IMR-90 (cell line): ENCODE measurements at regions not wholly inside any gene's neighbourhood (a gene's known extent, or its start where the extent isn't known, plus 50 kb on each side); places are given as distances from the start of the nearest gene placed in this dataset.
"Not testable (repeated sequence)": the region's sequence is repeated elsewhere in the genome, so short reads cannot be mapped to it uniquely, and the experiment has no call there.

Experiments used
- BHLHE40 ChIP-seq: fragments of 150-350 bp; IDR thresholded peaks from 2 replicates; pipeline ENCODE4 v1.6.1; 2016; ENCODE audit warnings: mild to moderate bottlenecking, low read depth, low read length
- CEBPB ChIP-seq: IDR thresholded peaks from 2 replicates; pipeline ENCODE4 v1.6.1; 2012; ENCODE audit warnings: low read depth, low read length, improper control_type of control experiment
- CHD1 ChIP-seq: IDR thresholded peaks from 2 replicates; pipeline ENCODE4 v1.6.1; 2012; ENCODE audit warnings: low read depth, low read length, improper control_type of control experiment
- FOS ChIP-seq: fragments of 150-350 bp; IDR thresholded peaks from 2 replicates; pipeline ENCODE4 v1.6.1; 2016; ENCODE audit warnings: low read depth, low read length
- MAFK ChIP-seq: IDR thresholded peaks from 2 replicates; pipeline ENCODE4 v1.6.1; 2012; ENCODE audit warnings: low read depth, low read length, improper control_type of control experiment
- MAZ ChIP-seq: IDR thresholded peaks from 2 replicates; pipeline ENCODE4 v1.6.1; 2012; ENCODE audit warnings: low read depth, mild to moderate bottlenecking, low read length, improper control_type of control experiment, moderate library complexity, borderline replicate concordance
- MXI1 ChIP-seq: IDR thresholded peaks from 2 replicates; pipeline ENCODE4 v1.6.1; 2012; ENCODE audit warnings: low read depth, mild to moderate bottlenecking, low read length, moderate library complexity, borderline replicate concordance
- POLR2A ChIP-seq: IDR thresholded peaks from 2 replicates; pipeline ENCODE4 v1.6.1; 2012; ENCODE audit warnings: mild to moderate bottlenecking, low read depth, low read length
- RCOR1 ChIP-seq: IDR thresholded peaks from 2 replicates; pipeline ENCODE4 v1.6.1; 2012; ENCODE audit warnings: mild to moderate bottlenecking, low read length, improper control_type of control experiment; ENCODE audit not compliant: insufficient replicate concordance
- RFX5 ChIP-seq: IDR thresholded peaks from 2 replicates; pipeline ENCODE4 v1.8.0; 2012; ENCODE audit warnings: low read depth, mild to moderate bottlenecking, low read length, moderate library complexity
- TF ChIP-seq, protein P1 (sequence below): conservative IDR thresholded peaks from 2 replicates; pipeline ENCODE4 v1.5.1; 2012; ENCODE audit warnings: mild to moderate bottlenecking, low read depth, low read length, improper control_type of control experiment
- TF ChIP-seq, protein P2 (sequence below): fragments of 150-350 bp; IDR thresholded peaks from 2 replicates; pipeline ENCODE4 v1.6.1; 2016; ENCODE audit warnings: low read depth, mild to moderate bottlenecking, low read length, moderate library complexity, borderline replicate concordance
- TF ChIP-seq, protein P3 (sequence below): fragments of 150-350 bp; IDR thresholded peaks from 2 replicates; pipeline ENCODE4 v1.6.1; 2017; ENCODE audit warnings: mild to moderate bottlenecking, antibody characterized with exemption, low read length, low read depth

DNA sequence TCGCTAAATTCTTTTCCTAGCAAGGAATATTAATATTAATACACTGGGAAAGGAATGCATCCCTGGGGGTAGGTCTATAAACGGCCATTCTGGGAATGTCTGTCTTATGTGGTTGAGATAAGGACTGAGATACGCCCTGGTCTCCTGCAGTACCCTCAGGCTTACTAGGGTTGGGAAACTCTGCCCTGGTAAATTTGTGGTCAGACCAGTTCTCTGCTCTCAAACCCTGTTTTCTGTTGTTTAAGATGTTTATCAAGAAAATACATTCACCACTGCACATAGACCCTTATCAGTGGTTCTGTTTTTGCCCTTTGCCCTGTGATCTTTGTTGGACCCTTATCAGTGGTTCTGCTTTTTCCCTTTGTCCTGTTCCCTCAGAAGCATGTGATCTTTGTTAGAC lies 335.8 kb downstream of the TMEM38B start:
- TF ChIP-seq CHD1, MAZ, RFX5, CEBPB, RCOR1, POLR2A, BHLHE40, FOS, MXI1, MAFK: not testable (repeated sequence)
- TF ChIP-seq, protein P1, sequence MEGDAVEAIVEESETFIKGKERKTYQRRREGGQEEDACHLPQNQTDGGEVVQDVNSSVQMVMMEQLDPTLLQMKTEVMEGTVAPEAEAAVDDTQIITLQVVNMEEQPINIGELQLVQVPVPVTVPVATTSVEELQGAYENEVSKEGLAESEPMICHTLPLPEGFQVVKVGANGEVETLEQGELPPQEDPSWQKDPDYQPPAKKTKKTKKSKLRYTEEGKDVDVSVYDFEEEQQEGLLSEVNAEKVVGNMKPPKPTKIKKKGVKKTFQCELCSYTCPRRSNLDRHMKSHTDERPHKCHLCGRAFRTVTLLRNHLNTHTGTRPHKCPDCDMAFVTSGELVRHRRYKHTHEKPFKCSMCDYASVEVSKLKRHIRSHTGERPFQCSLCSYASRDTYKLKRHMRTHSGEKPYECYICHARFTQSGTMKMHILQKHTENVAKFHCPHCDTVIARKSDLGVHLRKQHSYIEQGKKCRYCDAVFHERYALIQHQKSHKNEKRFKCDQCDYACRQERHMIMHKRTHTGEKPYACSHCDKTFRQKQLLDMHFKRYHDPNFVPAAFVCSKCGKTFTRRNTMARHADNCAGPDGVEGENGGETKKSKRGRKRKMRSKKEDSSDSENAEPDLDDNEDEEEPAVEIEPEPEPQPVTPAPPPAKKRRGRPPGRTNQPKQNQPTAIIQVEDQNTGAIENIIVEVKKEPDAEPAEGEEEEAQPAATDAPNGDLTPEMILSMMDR = not testable (repeated sequence)
- TF ChIP-seq, protein P2, sequence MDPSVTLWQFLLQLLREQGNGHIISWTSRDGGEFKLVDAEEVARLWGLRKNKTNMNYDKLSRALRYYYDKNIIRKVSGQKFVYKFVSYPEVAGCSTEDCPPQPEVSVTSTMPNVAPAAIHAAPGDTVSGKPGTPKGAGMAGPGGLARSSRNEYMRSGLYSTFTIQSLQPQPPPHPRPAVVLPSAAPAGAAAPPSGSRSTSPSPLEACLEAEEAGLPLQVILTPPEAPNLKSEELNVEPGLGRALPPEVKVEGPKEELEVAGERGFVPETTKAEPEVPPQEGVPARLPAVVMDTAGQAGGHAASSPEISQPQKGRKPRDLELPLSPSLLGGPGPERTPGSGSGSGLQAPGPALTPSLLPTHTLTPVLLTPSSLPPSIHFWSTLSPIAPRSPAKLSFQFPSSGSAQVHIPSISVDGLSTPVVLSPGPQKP = not testable (repeated sequence)
- TF ChIP-seq, protein P3, sequence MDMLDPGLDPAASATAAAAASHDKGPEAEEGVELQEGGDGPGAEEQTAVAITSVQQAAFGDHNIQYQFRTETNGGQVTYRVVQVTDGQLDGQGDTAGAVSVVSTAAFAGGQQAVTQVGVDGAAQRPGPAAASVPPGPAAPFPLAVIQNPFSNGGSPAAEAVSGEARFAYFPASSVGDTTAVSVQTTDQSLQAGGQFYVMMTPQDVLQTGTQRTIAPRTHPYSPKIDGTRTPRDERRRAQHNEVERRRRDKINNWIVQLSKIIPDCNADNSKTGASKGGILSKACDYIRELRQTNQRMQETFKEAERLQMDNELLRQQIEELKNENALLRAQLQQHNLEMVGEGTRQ = not testable (repeated sequence)
